PC-9 (cell line): ENCODE measurements at regions not wholly inside any gene's neighbourhood (a gene's known extent, or its start where the extent isn't known, plus 50 kb on each side); places are given as distances from the start of the nearest gene placed in this dataset.

Experiments
- BruUV-seq: library from RNA; stranded (reverse); fragments of 400-500 nt; replicated peaks from 2 replicates; lab custom pipeline; 2021; lab: Mats Ljungman, UMichigan
- CTCF ChIA-PET: fragments of 300-600 bp; sonication (Branson Sonifier 250); formaldehyde crosslinking; loops from one replicate; lab custom pipeline; 2022; ENCODE audit warnings: antibody characterized with exemption; lab: Charles Lee
- POLR2A ChIA-PET: fragments of 300-600 bp; sonication (Branson Sonifier 250); formaldehyde crosslinking; loops from one replicate; lab custom pipeline; 2022; ENCODE audit warnings: antibody characterized with exemption; ENCODE audit not compliant: unreplicated experiment; lab: Charles Lee
- DNase-seq, 2 experiments: peaks; one replicate each; pipeline versions ENCODE4 v3.0.0 to v3.0.0-alpha.2; 2015 to 2022; ENCODE audit warnings: mixed read lengths in 1 of 2
- H2AFZ ChIP-seq: fragments of 200-600 bp; sonication (generic); 2 replicates; pipeline ENCODE4 v1.8.1; 2017; ENCODE audit warnings: antibody characterized with exemption
- H3F3A ChIP-seq: fragments of 200-600 bp; sonication (generic); 2 replicates; pipeline ENCODE4 v1.8.1; 2017; ENCODE audit warnings: antibody characterized with exemption, mild to moderate bottlenecking, low read depth; ENCODE audit not compliant: insufficient read depth
- H3K27ac ChIP-seq: fragments of 200-600 bp; sonication (generic); 2 replicates; pipeline ENCODE4 v1.6.1; 2016; ENCODE audit warnings: mixed run types
- H3K27me3 ChIP-seq: fragments of 200-600 bp; sonication (generic); 2 replicates; pipeline ENCODE4 v1.6.1; 2016; ENCODE audit warnings: low read depth, mixed run types; ENCODE audit not compliant: insufficient read depth
- H3K36me3 ChIP-seq: fragments of 200-600 bp; sonication (generic); 2 replicates; pipeline ENCODE4 v1.6.1; 2016; ENCODE audit warnings: low read depth, mixed run types
- H3K4me1 ChIP-seq: fragments of 200-600 bp; sonication (generic); replicated peaks from 2 replicates; pipeline ENCODE4 v1.6.1; 2016; ENCODE audit warnings: mixed run types; ENCODE audit not compliant: insufficient read depth
- H3K4me2 ChIP-seq: fragments of 200-600 bp; sonication (generic); 2 replicates; pipeline ENCODE4 v1.6.1; 2017; ENCODE audit warnings: mixed run types
- H3K4me3 ChIP-seq: fragments of 200-600 bp; sonication (generic); 2 replicates; pipeline ENCODE4 v1.6.1; 2016; ENCODE audit warnings: mixed run types
- H3K79me2 ChIP-seq: fragments of 200-600 bp; sonication (generic); 2 replicates; pipeline ENCODE4 v1.6.1; 2017; ENCODE audit warnings: low read depth, mixed run types
- H3K9me2 ChIP-seq: fragments of 200-600 bp; sonication (generic); 2 replicates; pipeline ENCODE4 v1.8.1; 2017; ENCODE audit warnings: mild to moderate bottlenecking; ENCODE audit not compliant: insufficient read depth
- H3K9me3 ChIP-seq: fragments of 200-600 bp; sonication (generic); 2 replicates; pipeline ENCODE4 v1.8.1; 2016; ENCODE audit warnings: low read depth; ENCODE audit not compliant: insufficient read depth
- H4K20me1 ChIP-seq: fragments of 200-600 bp; sonication (generic); 2 replicates; pipeline ENCODE4 v1.8.1; 2017; ENCODE audit not compliant: insufficient read depth
- EZH2 ChIP-seq: fragments of 200-600 bp; sonication (generic); IDR thresholded peaks from 2 replicates; pipeline ENCODE4 v1.8.0; 2017; ENCODE audit warnings: antibody characterized with exemption, low read depth
- intact Hi-C: fragments of 100-400 bp; cut with micrococcal nuclease; formaldehyde crosslinking; loops from one replicate; pipeline ENCODE4 v1.10.0; 2022; ENCODE audit not compliant: unreplicated experiment
- TF ChIP-seq, protein P1 (sequence below): fragments of 200-600 bp; sonication (generic); conservative IDR thresholded peaks from 2 replicates; pipeline ENCODE4 v1.6.1; 2017; ENCODE audit warnings: mixed run types, antibody characterized with exemption, mild to moderate bottlenecking, moderate library complexity

DNA sequence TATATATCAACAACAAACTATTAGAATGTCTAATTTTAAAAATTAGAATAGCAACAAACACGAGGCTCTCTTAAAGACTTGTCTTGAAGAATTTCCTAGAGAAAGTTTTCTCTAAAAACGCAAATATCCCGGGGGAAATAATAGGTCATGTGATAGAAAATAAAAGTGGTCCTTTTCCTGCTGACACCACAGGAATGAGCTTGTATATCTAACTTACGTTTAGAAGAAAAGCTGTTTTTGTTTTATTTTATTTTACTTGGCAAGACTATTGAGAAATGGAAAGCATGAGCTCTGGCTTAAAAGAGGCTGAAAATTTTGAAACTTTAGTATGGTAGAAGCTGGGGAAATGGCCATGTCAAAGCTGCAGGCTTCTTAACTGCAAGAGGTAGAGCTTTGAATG lies 465.0 kb downstream of the AGTPBP1 start:
- intact Hi-C loops = no loop called here
- BruUV-seq = no TSS peak
- Histone ChIP-seq H3K27me3 (peaks cover 20% of the 10 kb centered on the region), H3K79me2 (no peaks in the 10 kb centered on the region), H3K36me3 (no peaks in the 10 kb centered on the region), H3K9me2 (no peaks in the 10 kb centered on the region), H3K4me1 (no peaks in the 10 kb centered on the region), H3K4me2 (no peak overlapping the region), H3K4me3 (no peak overlapping the region), H2AFZ (no peak overlapping the region), H3K27ac (no peak overlapping the region), H4K20me1 (no peaks in the 10 kb centered on the region), H3F3A (no peaks in the 10 kb centered on the region), H3K9me3 (no peaks in the 10 kb centered on the region)
- POLR2A ChIA-PET = interaction anchor here (0.6 kb wide), 1 partner anchor 13 kb away, joined by 3 read pairs; no protein-coding TSS in a partner anchor
- no peak for DNase-seq
- CTCF ChIA-PET = no interaction called here
- no peak for TF ChIP-seq EZH2
- TF ChIP-seq, protein P1, sequence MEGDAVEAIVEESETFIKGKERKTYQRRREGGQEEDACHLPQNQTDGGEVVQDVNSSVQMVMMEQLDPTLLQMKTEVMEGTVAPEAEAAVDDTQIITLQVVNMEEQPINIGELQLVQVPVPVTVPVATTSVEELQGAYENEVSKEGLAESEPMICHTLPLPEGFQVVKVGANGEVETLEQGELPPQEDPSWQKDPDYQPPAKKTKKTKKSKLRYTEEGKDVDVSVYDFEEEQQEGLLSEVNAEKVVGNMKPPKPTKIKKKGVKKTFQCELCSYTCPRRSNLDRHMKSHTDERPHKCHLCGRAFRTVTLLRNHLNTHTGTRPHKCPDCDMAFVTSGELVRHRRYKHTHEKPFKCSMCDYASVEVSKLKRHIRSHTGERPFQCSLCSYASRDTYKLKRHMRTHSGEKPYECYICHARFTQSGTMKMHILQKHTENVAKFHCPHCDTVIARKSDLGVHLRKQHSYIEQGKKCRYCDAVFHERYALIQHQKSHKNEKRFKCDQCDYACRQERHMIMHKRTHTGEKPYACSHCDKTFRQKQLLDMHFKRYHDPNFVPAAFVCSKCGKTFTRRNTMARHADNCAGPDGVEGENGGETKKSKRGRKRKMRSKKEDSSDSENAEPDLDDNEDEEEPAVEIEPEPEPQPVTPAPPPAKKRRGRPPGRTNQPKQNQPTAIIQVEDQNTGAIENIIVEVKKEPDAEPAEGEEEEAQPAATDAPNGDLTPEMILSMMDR = no peak

DNA sequence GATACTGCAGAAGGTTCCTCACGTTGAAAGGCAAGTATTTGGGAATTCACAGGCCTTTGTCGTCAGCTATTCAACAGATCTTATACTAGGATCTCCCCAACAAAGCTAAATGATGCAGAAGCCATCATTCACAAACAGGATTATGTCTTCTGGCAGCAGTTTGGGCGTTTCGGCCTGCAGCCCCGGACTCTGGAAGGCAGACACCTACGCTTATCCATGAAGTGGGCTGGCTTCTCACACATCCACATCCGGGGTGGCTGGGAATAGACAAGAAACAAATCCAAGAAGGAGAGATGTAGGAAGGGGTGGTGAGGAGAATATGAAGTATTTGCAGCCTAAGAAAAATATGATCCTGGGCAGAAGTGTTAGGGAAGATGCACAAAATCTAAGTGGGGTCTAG lies 471.9 kb downstream of the AGTPBP1 start:
- Histone ChIP-seq H3F3A (no peaks in the 10 kb centered on the region), H3K4me3 (no peak overlapping the region), H4K20me1 (no peaks in the 10 kb centered on the region), H3K79me2 (no peaks in the 10 kb centered on the region), H3K9me2 (no peaks in the 10 kb centered on the region), H3K36me3 (no peaks in the 10 kb centered on the region), H3K27me3 (peaks cover 10% of the 10 kb centered on the region), H3K4me1 (no peaks in the 10 kb centered on the region), H2AFZ (no peak overlapping the region), H3K4me2 (no peak overlapping the region), H3K27ac (no peak overlapping the region), H3K9me3 (no peaks in the 10 kb centered on the region)
- BruUV-seq = no TSS peak
- ChIA-PET CTCF (no interaction called here), POLR2A (no interaction called here)
- TF ChIP-seq EZH2 = no peak
- TF ChIP-seq, protein P1 = no peak
- no peak for DNase-seq
- intact Hi-C loops = no loop called here

DNA sequence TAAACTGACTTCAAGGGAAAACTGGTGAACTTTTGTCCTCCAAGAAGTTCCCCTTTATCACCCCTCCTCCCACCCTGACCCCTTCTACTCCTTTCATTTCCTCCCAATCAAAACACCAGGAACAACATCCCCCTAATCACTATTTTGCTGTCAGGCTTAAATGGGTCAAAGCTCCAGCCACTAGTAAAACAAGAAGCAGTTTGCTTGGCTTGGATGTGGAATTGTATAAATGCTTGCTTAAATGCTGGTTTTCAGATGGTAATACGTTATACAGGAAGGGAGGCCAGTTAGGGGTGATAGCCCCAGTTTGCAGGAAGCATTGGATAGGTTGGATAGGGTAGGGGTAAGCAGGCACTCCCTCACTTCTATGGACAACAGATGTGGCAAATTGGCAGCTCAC lies 473.6 kb downstream of the AGTPBP1 start:
- H3K9me3 ChIP-seq = no peaks in the 10 kb centered on the region
- no peaks in the 10 kb centered on the region for H3K79me2 ChIP-seq
- H2AFZ ChIP-seq = no peak overlapping the region
- peaks cover 10% of the 10 kb centered on the region; the same call in 1 of the 2 replicates for H3K27me3 ChIP-seq
- ChIA-PET CTCF (interaction anchor here (0.6 kb wide), 1 partner anchor 112 kb away, joined by 3 read pairs; no protein-coding TSS in a partner anchor), POLR2A (no interaction called here)
- no peaks in the 10 kb centered on the region for H4K20me1 ChIP-seq
- DNase-seq = no peak
- H3F3A ChIP-seq = no peaks in the 10 kb centered on the region
- H3K4me1 ChIP-seq = no peaks in the 10 kb centered on the region
- H3K4me3 ChIP-seq = no peak overlapping the region
- H3K27ac ChIP-seq = no peak overlapping the region
- TF ChIP-seq, protein P1 = no peak
- no peak for TF ChIP-seq EZH2
- BruUV-seq = no TSS peak
- intact Hi-C loops = no loop called here
- no peak overlapping the region for H3K4me2 ChIP-seq
- no peaks in the 10 kb centered on the region for H3K9me2 ChIP-seq
- H3K36me3 ChIP-seq = no peaks in the 10 kb centered on the region
